B cell (primary cell): ENCODE measurements at regions not wholly inside any gene's neighbourhood (a gene's known extent, or its start where the extent isn't known, plus 50 kb on each side); places are given as distances from the start of the nearest gene placed in this dataset.

Experiments used
- ATAC-seq: fragments of 200-7000 bp; cut with Tn5 transposase; one replicate; pipeline ENCODE4 v1.10.0; 2021; ENCODE audit warnings: low read depth, mild to moderate bottlenecking, moderate number of reproducible peaks, moderate library complexity
- CTCF ChIA-PET: fragments of 350-600 bp; sonication (Branson Sonifier 250); formaldehyde crosslinking; loops from one replicate; lab custom pipeline; 2021; ENCODE audit warnings: antibody characterized with exemption, inconsistent platforms; lab: Charles Lee
- POLR2A ChIA-PET: fragments of 350-600 bp; sonication (Branson Sonifier 250); formaldehyde crosslinking; loops from one replicate; lab custom pipeline; 2021; ENCODE audit warnings: antibody characterized with exemption; lab: Charles Lee
- DNase-seq: peaks from one replicate; pipeline ENCODE4 v3.0.0; 2013
- H2AFZ ChIP-seq: 2 replicates; pipeline ENCODE4 v1.6.1; 2012; ENCODE audit warnings: mild to moderate bottlenecking, low read depth, low read length; ENCODE audit not compliant: insufficient read depth, poor library complexity, severe bottlenecking
- H3K27ac ChIP-seq, 2 donors: 1 replicate in 1 of 2; 2 replicates in 1 of 2; pipeline ENCODE4 v1.5.1; 2012 to 2013; ENCODE audit warnings: low read length in 2 of 2, mild to moderate bottlenecking in 2 of 2, moderate library complexity in 1 of 2
- H3K27me3 ChIP-seq, 4 experiments: fragments of 200-600 bp in 1 of 4; sonication (generic) in 1 of 4; replicated peaks in 1 of 4; 1 replicate in 2 of 4; 2 replicates in 2 of 4; pipeline versions ENCODE4 v1.6.1 to v1.7.0; 2013 to 2016; ENCODE audit warnings: low read length in 3 of 4, mild to moderate bottlenecking in 2 of 4, mixed read lengths in 1 of 4, moderate library complexity in 1 of 4; ENCODE audit not compliant: insufficient read depth in 4 of 4, control insufficient read depth in 3 of 4; ENCODE audit errors: control extremely low read depth in 1 of 4
- H3K36me3 ChIP-seq, 2 experiments: replicated peaks in 1 of 2; 1 replicate in 1 of 2; 2 replicates in 1 of 2; pipeline versions ENCODE4 v1.6.1 to v1.7.1; 2013; ENCODE audit warnings: low read length in 1 of 2; ENCODE audit not compliant: insufficient read depth in 2 of 2, control insufficient read depth in 1 of 2; ENCODE audit errors: control extremely low read depth in 1 of 2, extremely low read depth in 1 of 2
- H3K4me1 ChIP-seq, 2 donors: fragments of 200-600 bp in 1 of 2; sonication (generic) in 1 of 2; 1 replicate in 1 of 2; 2 replicates in 1 of 2; pipeline versions ENCODE4 v1.5.1 to v1.6.1; 2013 to 2017; ENCODE audit warnings: low read length in 2 of 2; ENCODE audit not compliant: control insufficient read depth in 2 of 2, insufficient read depth in 2 of 2
- H3K4me2 ChIP-seq: replicated peaks from 2 replicates; pipeline ENCODE3; 2012; ENCODE audit warnings: mild to moderate bottlenecking, low read depth, low read length; ENCODE audit not compliant: poor library complexity, severe bottlenecking
- H3K4me3 ChIP-seq, 5 experiments: fragments of 200-600 bp in 1 of 5; sonication (generic) in 1 of 5; 1 replicate in 3 of 5; 2 replicates in 2 of 5; pipeline versions ENCODE4 v1.5.1 to v1.7.0; 2011 to 2016; ENCODE audit warnings: low read length in 4 of 5, mild to moderate bottlenecking in 4 of 5, low read depth in 2 of 5, control low read depth in 1 of 5, moderate library complexity in 1 of 5; ENCODE audit not compliant: insufficient read depth in 1 of 5; ENCODE audit errors: control extremely low read depth in 1 of 5, extremely low read depth in 1 of 5
- H3K79me2 ChIP-seq: fragments of 200-600 bp; sonication (generic); one replicate; pipeline ENCODE4 v1.6.0; 2016; ENCODE audit warnings: low read length; ENCODE audit not compliant: control insufficient read depth, insufficient read depth
- H3K9ac ChIP-seq: fragments of 200-600 bp; sonication (generic); 2 replicates; pipeline ENCODE4 v1.6.1; 2017; ENCODE audit warnings: mild to moderate bottlenecking, low read length, moderate library complexity
- H3K9me3 ChIP-seq, 3 donors: one replicate each; pipeline versions ENCODE4 v1.6.1 to v1.7.1; 2013; ENCODE audit warnings: low read length in 2 of 3; ENCODE audit not compliant: control insufficient read depth in 2 of 3, insufficient read depth in 1 of 3; ENCODE audit errors: control extremely low read depth in 1 of 3
- H4K20me1 ChIP-seq: 2 replicates; pipeline ENCODE4 v1.6.0; 2012; ENCODE audit warnings: mild to moderate bottlenecking, low read length; ENCODE audit not compliant: insufficient read depth, control insufficient read depth, poor library complexity, severe bottlenecking
- H3K27ac Mint-ChIP-seq: one replicate; pipeline ENCODE4 v1.8.0; 2021; ENCODE audit warnings: mixed read lengths
- H3K27me3 Mint-ChIP-seq: one replicate; pipeline ENCODE4 v1.8.0; 2021; ENCODE audit warnings: mixed read lengths
- H3K4me1 Mint-ChIP-seq: one replicate; pipeline ENCODE4 v1.8.0; 2021; ENCODE audit warnings: mixed read lengths
- H3K4me3 Mint-ChIP-seq: one replicate; pipeline ENCODE4 v1.8.0; 2021; ENCODE audit warnings: mixed read lengths
- H3K9me3 Mint-ChIP-seq: one replicate; pipeline ENCODE4 v1.8.0; 2022; ENCODE audit warnings: mixed read lengths; ENCODE audit not compliant: insufficient read depth
- CTCF ChIP-seq: fragments of 200-600 bp; IDR thresholded peaks from one replicate; pipeline ENCODE4 v1.8.0; 2022; ENCODE audit warnings: antibody characterized with exemption, mild to moderate bottlenecking
- EZH2 ChIP-seq: IDR thresholded peaks from 2 replicates; pipeline ENCODE4 v1.6.1; 2012; ENCODE audit warnings: borderline replicate concordance, low read depth, mild to moderate bottlenecking, moderate library complexity, low read length; ENCODE audit not compliant: insufficient read depth, poor library complexity, severe bottlenecking
- WGBS: methylation state at CpG from one replicate; pipeline ENCODE4 v1.1.5; 2013; ENCODE audit warnings: missing lambda C conversion rate; ENCODE audit not compliant: insufficient coverage; 5-methylcytosine and 5-hydroxymethylcytosine counted together
- intact Hi-C: fragments of 100-400 bp; cut with micrococcal nuclease; formaldehyde crosslinking; loops from one replicate; pipeline ENCODE4 v1.10.0; 2022

DNA sequence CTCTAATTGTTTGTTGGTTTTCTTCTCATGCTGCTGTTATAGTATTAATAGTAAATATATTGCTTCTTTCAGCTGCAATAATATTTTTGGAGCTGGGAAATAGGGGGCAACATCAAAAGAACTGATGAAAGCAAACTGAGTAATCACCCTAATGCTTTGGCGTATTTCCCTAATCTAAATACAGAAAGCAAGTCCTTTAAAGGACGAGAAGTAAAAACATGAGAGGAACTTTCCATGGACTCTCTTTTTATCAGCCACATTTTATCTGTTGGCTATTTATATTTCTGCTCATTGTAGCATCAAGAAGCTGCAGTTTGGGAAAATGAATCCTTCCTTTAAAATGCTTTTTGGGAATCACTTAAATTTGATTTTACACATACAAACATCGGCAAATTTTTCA is 139.9 kb upstream of the SLC8A1 start:
- no peak for ATAC-seq
- POLR2A ChIA-PET: no interaction called here

GRCh38 chr2:40592218-40592617 is 140.3 kb upstream of the SLC8A1 start:
- no peak overlapping the region for H3K4me3 ChIP-seq
- ChIA-PET POLR2A (no interaction called here), CTCF (no interaction called here)
- H3K27me3 ChIP-seq: no peaks in the 10 kb centered on the region
- no peak for TF ChIP-seq CTCF
- TF ChIP-seq EZH2: no peak
- no peaks in the 10 kb centered on the region for H3K36me3 ChIP-seq
- H2AFZ ChIP-seq: no peak overlapping the region
- no peaks in the 10 kb centered on the region for H4K20me1 ChIP-seq
- Mint-ChIP-seq H3K27me3 (no peaks in the 10 kb centered on the region), H3K27ac (no peak overlapping the region), H3K4me1 (no peaks in the 10 kb centered on the region), H3K9me3 (no peaks in the 10 kb centered on the region), H3K4me3 (no peak overlapping the region)
- H3K4me1 ChIP-seq: no peaks in the 10 kb centered on the region
- no peak overlapping the region for H3K27ac ChIP-seq
- H3K9me3 ChIP-seq: no peaks in the 10 kb centered on the region
- no peak overlapping the region for H3K4me2 ChIP-seq
- DNase-seq (no peak), ATAC-seq (no peak)
- H3K9ac ChIP-seq: no peak overlapping the region
- H3K79me2 ChIP-seq: no peaks in the 10 kb centered on the region
- intact Hi-C loops: no loop called here
- WGBS: 50% methylated on average over 1 of the region's 2 CpGs

More for the DNA sequence above, 139.9 kb upstream of the SLC8A1 start:
- Histone ChIP-seq H3K27ac (no peak overlapping the region), H3K27me3 (no peaks in the 10 kb centered on the region), H2AFZ (no peak overlapping the region), H3K4me1 (no peaks in the 10 kb centered on the region), H3K4me2 (no peak overlapping the region), H3K9ac (no peak overlapping the region), H3K36me3 (no peaks in the 10 kb centered on the region), H3K79me2 (no peaks in the 10 kb centered on the region), H3K9me3 (no peaks in the 10 kb centered on the region), H4K20me1 (no peaks in the 10 kb centered on the region), H3K4me3 (no peak overlapping the region)
- Mint-ChIP-seq H3K9me3 (no peaks in the 10 kb centered on the region), H3K4me3 (no peak overlapping the region), H3K27ac (no peak overlapping the region), H3K27me3 (no peaks in the 10 kb centered on the region), H3K4me1 (no peaks in the 10 kb centered on the region)
- no peak for TF ChIP-seq EZH2
- no peak for TF ChIP-seq CTCF
- CTCF ChIA-PET: no interaction called here
- DNase-seq: no peak
- WGBS: no CpG with 5 or more reads among the region's 3 CpGs
- intact Hi-C loops: no loop called here
